ENCODE measurements at regions not wholly inside any gene's neighbourhood (a gene's known extent, or its start where the extent isn't known, plus 50 kb on each side); places are given as distances from the start of the nearest gene placed in this dataset.

DNA sequence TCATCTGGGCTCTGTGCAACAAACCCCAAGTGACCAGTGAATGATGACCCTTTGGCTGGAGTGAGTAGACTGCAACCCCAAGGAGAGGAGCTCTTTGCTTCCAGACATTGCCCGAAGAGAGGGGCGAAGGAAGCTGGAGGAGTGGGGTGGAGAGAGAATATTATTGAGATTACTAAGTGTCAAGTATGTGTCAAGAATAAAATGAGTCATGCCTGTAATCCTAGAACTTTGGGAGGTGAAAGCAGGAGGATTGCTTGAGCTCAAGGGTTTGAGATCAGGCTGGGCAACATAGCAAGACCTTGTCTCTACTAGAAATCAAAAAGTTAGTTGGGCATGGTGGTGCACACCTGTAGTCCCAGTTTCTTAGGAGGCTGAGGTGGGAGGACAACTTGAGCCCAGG lies 142.0 kb upstream of the CCL2 start:
- no peak for DNase-seq

DNA sequence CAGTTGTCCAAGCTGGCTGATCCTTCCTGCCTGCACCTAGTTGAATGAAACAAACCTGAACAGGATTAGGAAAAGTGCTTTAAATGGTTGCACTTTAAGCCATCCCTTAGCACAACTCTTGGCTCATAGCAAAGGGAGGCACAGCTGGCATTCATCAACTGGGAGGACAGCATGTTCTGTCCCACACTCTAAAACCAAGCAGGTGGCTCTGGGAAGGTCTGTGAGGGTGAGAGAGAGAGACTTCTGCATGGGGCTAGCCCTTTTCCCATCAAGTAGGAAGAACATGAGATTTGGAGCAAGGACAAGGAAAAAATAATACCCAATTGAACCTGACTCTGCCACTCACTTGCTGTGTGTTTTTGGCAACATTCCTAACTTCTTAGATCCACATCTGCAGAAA lies 140.9 kb upstream of the CCL2 start:
- DNase-seq = no peak

DNA sequence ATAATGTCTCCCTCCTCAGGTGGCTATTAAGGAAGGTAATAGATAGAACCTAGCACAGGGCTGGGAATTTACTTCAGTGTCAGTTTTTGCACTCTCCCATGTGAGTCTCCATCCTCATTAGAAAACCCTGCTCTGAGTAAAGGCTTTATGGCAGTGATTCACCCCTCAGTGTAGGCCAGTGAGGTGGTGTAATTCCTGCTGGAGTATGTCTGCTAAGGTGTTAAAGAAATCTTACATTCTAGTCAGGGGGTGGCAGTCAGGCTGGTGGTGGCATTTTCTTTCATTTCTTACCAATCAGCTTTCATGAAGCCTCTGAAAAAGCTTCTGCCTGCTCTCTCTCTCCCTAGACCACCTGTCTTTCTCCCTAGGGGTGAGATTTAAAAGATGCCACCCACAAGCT lies 138.8 kb upstream of the CCL2 start:
- DNase-seq = no peak

DNA sequence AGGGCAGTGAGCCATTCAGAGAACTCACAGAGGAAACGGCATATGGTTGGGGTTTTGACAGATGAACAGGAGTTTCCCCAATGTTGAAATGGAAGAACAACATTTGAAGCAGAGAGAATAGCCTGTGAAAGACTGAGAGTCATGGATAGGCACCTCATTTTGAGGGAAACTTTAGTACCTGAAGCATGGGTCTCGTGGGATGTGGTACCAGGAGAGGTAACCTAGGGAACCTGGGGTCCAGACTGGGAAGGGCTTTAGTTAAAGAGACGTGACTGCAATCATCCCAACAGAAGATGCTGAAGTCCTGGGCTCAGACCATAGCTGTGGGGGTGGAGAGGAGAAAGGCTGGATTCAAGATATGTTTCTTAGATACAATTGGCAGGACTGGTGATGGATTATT lies 137.8 kb upstream of the CCL2 start:
- no peak for DNase-seq

DNA sequence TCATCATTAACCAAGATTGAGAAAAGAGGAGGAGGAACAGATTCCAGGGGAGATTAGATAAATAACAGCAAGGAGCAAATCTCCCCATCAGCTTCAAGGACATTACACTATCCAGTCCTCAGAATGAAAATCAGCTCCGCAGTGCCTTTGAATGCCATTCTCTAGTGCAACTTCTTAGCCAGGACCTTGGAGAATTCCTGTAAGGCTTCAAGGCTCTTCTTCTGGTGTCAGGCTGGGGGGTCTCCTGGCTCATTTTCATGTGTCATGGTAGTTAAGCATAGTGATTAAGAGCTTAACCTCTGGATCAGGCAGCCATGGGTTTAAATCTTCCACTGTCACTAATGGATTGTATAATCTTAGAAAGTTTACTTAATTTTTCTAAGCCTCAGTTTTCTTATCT lies 137.3 kb upstream of the CCL2 start:
- no peak for DNase-seq

DNA sequence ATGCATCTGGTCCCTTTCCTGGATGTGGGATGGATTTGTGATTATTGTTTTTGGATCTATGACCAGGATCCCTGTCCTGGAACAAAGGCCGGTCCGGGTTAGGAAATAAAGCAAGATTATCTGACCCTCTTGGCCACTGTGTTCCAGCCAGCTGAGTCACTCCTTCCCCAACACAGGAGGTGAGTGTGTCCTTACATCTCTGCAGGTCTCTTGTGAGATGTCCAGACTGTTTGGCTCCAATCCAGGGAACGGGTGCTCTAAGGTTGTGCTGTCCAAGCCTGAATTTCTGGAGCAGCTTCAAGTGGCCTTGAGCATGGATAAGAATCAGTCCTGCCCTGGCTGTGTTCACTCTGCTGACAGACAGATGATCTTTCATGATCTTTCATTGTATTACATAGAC lies 136.5 kb upstream of the CCL2 start:
- DNase-seq = no peak

DNA sequence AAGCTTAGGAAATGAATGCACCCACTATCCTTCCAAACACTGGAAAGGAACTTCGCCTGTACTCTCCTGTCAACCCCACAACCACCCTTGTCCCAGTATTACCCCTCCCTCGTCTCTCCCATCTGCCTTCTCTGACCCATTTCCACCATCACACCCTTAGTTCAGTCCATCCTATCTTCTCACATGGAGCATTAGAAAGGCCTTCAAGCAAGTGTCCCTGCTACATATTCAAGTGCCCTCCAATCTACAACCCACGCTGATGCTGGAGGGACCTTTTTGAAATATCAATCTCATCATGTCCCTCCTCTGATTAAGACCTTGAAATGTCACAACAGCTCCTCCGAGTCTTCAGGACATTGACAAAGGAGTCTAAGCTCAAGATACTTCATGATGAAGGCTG lies 133.8 kb upstream of the CCL2 start:
- DNase-seq = no peak

DNA sequence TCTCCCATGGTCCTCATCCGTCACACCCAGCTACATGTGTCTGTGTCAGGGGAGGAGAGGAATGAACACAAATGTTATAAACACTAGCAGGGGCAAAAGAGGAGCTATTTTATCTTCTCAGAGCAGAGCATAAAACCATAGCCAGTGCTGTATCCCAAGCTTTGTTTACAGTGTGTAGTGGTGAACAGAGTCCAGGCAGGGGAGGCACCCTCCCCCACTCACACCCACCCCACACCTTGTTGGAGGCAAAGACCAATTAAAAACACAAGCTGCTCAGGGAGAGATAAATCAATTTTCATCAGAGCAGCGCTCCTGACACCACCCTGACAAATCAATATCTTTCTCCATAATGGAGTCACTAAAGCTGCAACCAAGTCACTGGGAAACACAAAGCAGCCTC lies 132.6 kb upstream of the CCL2 start:
- no peak for DNase-seq

DNA sequence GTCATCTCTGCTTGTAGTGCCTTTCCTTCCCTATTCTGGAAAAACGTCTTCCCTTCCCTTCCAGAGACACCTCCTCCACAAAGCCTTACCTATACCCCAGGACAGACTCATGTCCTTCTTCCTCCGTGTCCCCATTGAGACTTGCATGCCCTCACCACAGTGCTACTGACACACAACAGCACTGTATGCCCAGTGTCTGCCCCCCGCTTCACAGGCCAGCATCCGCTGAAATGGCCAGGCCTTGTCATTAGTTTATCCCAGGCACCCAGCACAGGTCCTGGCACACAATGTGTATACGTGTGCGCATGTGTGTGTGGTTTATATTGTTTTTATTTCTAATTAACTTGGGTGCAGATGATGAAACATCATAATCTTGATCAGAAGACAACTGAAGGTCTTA lies 130.1 kb upstream of the CCL2 start:
- no peak for DNase-seq

DNA sequence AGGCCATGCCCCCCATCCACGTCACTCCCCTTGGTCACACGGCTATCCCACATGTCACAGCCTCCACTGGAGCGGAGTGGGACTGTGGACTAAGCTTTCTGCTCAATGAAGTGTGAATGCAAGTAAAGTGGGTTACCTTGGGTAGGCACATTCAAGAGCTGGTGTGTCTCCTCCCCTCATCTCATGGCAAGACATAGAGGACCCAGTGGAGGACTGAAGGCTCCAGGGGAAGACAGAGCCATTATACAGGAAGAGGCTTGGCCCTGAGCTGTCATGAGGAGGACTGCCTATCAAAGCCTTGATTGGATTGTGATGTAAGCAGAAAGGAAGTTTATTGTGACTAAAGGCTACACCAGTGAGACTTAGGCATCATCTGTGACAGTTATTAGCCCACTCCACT lies 129.2 kb upstream of the CCL2 start:
- DNase-seq = no peak

DNA sequence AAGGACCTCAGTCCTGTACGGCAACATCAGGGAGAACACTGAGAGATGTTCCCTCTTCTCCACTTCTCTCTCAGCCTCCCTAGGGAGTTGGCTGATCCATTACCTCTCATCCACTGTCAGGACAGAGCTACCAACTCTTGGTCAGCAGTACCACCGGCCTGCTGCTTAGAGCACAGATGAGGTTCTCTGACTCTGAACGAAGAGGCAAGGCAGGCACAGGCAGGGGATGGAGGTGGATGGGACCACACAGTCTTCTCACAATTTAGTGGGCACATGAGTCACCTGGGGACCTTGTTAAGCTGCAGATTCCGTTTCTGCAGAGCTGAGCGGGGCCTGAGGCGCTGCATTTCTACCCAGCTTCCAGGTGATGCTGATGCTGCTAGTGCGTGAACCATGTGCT lies 128.6 kb upstream of the CCL2 start:
- DNase-seq = no peak

DNA sequence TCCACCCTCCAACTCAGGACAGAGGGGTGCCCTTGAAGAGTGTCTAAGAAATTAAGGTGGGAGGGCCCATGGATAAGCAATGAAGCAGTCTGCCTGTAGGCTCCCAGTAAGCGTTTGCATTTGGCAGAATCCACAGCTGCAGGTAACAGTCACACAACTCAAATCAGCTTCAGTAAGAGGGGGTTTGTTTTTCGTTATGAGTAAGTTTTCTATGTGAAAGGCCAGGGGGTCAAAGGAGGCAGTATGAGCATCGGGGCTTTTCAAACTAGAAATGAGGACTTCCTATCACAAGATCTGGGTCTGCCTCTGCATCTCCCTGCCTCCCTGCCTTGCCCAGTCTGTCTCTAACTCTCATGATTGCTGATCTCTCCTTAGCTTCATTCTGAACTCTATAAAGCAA lies 128.1 kb upstream of the CCL2 start:
- no peak for DNase-seq

DNA sequence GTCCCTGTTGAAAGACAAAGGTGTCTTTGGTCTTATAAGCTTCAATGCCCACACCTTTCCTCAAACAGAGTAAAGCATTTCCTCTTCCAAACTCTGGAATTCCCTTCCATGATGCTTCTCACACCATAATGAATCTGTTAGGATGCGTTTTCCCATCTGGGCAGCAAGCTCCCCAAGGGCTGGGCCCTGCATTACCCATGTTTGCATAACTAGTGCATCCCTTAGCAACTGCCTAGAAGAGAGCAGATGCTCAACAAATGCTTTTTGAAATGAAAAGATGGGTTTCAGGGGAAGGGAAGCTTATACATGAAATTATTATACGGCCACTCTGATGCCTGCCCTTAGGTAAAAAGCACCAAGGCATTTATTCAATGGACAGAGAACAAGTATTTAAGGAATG lies 124.5 kb upstream of the CCL2 start:
- DNase-seq = no peak

DNA sequence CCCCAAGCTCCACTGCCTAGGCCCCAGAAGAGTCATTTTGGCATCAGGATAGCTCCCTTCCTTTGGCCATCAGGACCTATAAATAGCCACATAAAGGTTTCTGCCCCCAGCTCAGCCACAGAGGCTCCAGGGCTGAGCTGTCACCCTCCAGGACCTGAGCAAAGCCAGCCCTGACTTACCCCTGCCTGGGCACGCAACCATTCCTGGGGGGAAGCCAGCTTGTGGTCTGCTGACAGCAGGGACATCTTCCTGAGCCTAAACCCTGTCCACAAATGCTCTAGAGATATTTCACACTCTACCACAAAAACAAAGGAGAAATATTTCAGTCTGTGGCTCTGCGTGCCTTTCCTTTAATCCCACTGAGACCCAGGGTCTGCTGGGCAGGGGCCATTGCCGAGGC lies 123.7 kb upstream of the CCL2 start:
- DNase-seq = no peak

DNA sequence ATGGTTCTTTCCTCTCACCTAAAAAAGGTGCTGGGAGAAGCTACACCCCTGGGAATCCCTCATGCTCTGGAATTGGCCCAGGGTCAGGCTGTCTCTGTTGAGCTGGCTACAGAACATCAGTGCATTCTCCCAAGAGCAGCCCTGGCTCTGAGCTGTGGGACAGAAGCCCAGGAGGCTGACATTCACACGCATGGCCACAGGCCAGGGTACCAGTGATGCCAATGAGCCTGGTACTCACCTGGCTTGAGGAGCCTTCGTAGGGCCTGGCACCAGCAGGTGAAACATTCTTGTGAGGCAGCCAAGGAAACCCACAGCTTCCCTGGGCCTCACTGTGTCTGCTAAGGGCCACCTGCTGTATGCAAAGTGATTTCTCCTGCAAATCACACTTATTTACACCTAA lies 121.7 kb upstream of the CCL2 start:
- no peak for DNase-seq

DNA sequence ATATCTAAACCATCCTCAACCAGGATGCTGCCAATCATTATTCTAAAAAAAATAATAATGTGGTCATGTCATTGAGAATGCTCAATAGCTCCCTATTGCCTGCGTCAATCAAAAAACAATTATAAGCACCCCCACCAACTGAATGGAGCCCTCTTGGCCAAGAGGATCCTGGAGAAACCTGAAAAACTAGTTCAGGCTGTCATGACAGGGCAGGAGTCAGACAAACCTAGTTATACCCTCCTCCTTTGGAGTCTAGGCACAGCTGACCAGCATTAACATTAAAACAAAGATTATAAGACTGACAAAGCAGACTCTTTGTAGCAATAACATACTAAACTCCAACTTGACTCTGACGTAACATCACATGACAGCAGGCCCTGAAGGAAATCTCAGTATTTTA lies 119.2 kb upstream of the CCL2 start:
- DNase-seq = no peak

DNA sequence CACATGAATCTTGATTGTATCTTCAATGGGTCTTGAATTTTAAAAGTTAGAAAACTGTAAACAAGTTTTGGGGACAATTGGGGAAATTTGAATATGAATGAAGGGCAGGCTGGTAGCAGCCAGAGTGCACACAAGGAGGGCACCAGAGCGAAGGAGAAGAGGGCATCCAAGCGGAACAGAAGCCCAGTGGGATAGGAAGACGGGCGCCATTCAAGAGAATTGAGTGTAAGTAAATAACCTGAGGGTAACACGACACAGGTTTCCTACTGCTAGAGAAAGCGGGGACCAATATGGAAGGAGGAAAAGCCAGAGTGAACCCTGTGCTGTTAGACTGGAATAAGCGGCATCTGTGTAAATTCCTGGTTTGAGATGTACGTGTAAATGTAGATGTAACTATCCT lies 115.1 kb upstream of the CCL2 start:
- DNase-seq = no peak

DNA sequence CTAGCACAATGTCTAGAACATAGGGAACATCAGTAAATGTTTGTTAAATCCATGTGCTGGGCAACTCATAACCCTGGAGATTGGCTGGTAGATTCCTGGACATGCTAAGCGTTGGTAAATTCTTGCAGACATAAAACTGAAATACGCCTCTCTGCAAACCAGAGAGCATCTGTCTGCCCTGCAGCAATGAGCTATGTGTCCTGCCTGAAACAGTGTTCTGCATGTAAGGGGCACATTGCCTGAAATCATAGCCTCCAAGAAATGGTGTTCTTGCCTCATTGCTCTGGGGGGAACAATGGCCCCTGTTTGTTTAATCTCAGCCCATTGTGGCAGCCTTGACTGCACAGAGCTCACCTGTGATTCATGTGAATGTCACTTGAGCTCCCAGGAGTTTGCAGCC lies 113.5 kb upstream of the CCL2 start:
- no peak for DNase-seq

DNA sequence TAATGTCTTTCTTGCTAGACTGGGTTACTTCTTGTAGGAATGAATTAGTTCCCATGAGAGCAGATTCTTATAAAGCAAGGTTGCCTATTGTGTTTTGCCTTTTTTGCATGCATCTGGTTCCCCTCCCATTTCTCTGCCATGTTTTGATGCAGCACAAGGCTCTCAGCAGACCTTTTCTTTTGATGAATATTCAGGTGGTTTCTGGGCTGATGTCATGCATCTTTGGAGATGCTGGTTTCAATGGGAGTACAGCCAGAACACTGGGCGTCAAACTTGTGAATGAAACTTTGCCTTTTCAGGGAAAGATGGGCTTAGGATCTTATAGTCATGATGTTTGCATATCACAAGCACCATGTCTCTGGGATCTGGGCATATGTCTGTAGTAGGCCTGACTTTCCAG lies 111.7 kb upstream of the CCL2 start:
- no peak for DNase-seq

DNA sequence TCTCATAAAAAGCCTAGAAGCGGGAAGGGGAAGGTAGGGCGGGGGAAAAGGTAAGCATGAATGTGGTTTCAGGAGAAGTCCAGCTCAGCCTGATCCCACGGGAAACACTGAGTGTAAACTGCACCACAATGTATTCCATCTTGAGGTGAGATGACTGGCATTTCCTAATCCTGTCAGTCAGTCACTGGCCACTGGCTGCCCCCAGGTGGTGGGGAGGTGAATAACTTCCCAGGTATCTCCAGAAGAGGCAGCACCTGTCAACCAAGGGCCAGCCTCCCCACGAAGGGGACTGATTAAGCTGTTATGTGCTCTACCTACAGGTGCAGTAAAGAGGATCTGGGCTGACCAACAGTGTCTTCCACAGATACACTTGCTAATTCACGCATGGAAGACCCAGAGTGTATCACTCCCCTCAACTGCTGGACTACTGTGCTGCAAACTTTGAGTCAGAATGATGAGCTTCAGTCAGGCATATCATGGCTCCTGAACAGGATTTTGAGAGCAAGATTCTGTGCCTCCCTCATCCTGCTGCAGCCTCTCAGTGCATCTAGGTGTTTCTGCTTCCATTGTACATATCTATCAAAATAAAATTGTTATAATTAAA lies 108.5 kb upstream of the CCL2 start:
- DNase-seq = peak; percentile 12 to 15

DNA sequence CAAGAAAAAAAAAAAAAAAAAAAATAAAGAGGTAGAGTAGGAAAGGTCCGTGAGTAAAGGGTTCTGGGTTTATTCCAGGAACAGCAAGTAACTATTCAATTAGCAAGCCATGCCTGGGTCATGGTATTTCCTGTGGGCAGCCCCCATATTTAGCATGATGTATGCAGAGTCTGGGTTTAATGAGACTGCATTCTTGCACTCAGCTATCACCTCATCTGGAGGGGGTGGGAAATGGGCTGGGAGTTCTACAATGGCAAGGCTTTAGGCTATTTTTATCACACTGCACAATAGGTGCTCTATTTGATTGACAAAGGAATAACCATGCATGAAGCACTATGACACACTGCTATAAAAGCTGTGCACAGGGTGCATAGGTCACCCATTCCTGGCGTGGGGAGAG lies 104.0 kb upstream of the CCL2 start:
- no peak for DNase-seq

DNA sequence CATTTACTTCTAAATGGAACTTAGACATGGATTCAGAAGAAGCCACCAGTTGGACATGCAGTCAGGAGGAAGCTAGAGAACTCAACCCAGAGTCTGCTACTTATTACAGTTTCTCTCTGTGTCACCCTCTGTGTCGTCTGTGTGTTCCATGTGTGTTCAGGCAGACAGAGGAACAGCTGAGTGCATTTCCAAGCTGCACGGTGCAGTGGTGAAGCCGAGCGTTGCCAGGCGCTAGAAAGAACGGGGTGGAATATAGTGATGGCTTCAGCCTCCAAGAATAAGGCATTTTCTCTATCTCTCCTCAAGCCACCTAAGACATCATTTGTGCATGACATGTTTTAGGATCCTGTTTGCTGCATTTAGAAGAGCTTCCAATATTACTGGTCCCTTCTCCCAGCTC lies 101.1 kb upstream of the CCL2 start:
- no peak for DNase-seq

DNA sequence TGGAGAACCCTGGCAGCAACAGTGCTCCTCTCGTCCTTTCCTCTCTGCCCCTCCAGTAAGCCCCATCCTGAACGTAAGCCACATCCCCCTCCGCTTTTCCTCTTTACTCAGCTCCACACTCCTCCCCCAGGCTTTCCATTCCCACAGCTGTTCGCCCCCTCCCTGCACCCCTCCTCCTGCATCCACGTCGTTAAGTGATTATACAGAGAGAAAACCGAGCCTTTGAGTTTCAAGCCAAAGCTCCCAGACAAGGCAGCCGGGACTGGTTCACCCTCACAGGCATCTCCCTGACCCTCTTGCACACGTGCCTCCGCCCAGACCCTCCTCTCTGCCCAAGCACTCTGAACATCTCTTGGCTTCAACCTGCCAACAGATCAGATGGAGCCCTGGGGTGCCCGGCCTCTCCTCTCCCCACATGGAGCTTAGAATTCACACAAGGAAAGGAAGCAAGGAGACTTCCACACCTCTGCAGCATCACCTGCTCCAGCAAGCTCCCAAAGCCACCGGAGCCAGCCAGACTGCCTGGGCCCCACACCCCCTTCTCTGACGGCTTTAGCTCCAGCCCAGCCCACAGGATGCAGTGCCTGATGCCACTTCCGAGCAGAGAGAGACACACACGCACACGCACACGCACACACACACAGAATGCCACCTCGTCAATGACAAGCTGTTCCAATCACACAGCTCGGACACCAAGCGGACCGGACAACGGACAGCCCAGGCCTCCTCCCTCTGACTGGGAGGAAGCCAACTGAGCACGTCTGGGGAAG lies 99.9 kb upstream of the CCL2 start:
- DNase-seq = no peak

DNA sequence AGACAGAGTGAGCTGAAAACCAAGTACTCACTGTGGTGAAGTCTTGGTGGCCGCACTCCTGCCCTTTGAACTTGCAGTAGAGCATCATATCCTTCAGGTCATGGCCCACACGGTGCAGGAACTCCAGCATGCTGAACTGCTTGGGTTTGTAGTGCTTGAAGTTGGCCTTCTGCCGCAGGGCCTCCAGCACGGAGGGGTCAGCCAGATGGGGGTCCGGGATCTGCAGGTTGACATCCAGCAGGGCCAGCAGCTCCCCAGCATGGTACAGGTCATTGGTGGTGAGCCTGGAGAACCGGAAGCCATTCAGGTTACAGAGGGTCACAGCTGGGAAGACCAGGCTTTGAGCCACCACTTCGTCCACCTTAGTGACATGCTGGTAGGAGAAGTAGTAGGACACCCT lies 99.1 kb upstream of the CCL2 start:
- no peak for DNase-seq

DNA sequence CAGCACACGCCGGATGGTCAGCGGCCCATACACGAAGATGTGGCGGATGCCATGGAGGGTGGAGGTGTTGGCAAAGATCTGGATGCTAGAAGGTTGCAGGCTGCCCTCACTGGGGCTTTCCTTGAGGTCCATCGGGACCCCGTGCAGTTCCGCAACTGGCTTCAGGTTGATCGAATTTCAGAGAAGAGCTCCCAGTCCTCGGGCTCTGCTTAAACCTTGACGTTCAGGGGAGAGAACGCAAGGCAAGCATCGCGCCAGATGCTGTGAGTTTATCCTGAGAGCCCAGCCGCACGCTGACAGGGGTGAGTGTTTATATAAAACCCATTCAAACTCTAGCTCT lies 98.7 kb upstream of the CCL2 start:
- no peak for DNase-seq

Measured in activated CD4-positive, alpha-beta T cell treated with anti-CD3 and anti-CD28 coated beads, Interleukin-2, amount 50 U/mL, for 4 hours (primary cell).